Body of pancreas (tissue), 4 donors: ENCODE measurements at regions not wholly inside any gene's neighbourhood (a gene's known extent, or its start where the extent isn't known, plus 50 kb on each side); places are given as distances from the start of the nearest gene placed in this dataset.

ENCODE experiments used
- CTCF ChIP-seq, 7 experiments: fragments of 450-650 bp in 4 of 7; fragments of 200-600 bp in 3 of 7; sonication (generic) in 3 of 7; IDR thresholded peaks; one replicate each; pipeline ENCODE4 v1.5.1; 2016 to 2019; ENCODE audit warnings: antibody characterized with exemption in 7 of 7
- POLR2A ChIP-seq, 3 donors: fragments of 450-650 bp; IDR thresholded peaks; one replicate each; pipeline ENCODE4 v1.6.1; 2016; ENCODE audit warnings: antibody characterized with exemption in 3 of 3, mild to moderate bottlenecking in 2 of 3

GRCh38 chr22:22133910-22134309 is 110.7 kb upstream of the VPREB1 start:
- TF ChIP-seq POLR2A (IDR thresholded peaks at IDR 0.05) = no peak
- no peak for TF ChIP-seq CTCF (IDR thresholded peaks at IDR 0.05)
